ENCODE measurements at regions not wholly inside any gene's neighbourhood (a gene's known extent, or its start where the extent isn't known, plus 50 kb on each side); places are given as distances from the start of the nearest gene placed in this dataset.

DNA sequence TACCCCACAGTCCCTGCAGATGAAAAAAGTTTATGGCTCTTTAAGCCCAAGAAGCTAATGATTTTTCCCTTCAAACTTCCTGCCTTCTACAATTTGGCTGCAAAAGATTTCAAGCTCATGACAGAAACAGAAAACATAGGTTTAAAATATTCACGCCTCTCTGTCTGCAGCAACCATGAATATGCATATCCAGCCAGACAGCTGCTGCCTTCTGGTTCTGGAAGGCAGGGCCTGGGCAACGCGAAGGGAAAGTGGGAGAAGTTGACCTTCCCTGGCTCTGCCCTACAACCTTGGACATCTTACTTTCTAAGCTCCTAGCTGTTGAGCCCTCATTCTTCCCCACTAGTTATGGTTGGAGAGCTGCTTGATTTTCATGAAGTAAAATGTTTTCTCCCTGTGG is 64.8 kb upstream of the CLINT1 start:
- no peak for DNase-seq

DNA sequence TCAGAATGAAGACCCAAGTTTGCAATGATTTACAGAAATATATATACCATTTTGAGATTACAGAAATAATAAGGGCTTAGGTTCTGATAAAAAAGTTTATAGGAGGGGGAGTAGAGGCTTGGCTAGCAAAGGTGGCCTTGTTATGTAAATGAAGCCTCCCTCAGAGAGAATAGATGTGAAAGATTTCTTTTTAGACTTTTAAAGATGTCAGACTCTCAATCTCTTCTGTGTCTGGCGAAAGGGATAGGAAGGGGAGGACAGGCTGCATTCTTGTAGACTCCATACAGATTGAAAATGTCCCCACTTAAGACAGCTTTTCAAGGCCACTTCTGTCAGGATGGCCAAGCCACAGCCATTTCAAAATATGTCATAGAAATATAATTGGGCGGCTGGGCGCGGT is 63.1 kb upstream of the CLINT1 start:
- no peak for DNase-seq

DNA sequence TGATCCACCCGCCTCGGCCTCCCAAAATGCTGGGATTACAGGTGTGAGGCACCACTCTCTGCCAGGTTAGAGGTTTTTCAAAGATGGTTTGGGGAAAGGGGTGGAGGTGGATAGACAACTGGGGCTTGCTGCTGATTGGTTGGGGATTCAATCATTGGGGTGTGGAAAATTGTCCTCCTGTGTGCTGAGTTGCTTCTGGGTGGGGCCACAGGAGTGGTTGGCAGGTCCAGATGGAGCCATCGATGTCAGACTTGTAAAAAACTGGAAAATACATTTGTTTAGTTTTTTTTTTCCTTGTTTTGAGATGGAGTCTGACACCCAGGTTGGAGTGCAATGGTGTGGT is 61.9 kb upstream of the CLINT1 start:
- no peak for DNase-seq

DNA sequence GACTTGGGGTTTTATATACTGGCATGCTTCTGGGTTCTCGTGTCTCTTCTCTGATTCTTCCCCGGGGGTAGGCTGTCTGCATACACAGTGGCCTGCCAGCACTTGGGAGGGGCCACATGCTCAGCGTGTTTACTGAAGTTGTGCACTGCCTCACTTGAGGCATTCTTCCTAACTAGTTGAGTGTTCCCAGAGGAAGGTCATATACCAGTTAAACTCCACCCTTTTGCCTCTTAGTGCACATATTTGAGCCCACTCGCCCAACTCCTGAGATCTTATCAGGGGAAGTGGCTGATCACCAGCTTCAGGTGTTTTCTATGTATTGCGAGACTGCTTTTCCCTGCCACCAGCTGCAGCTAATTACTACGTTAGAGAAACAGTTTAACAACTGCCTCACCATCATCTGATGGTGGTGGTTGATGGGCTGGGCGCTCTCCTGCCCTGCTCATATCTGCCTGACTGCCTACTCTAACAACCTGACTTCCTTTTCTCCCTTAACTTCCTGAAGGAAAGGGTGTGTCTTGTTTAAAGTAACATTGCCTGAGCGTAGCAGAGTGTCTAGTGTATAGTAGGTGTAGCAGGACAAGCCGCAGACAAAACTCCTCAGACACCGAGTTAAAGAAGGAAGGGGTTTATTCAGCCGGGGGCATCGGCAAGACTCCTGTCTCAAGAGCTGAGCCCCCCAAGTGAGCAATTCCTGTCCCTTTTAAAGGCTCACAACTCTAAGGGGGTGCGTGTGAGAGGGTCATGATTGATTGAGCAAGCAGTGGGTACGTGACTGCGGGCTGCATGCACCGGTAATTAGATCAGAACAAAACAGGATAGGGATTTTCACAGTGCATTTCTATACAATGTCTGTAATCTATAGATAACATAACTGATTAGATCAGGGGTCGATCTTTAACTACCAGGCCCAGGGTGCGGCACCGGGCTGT is 60.1 kb upstream of the CLINT1 start:
- peak; percentile 53 for DNase-seq

DNA sequence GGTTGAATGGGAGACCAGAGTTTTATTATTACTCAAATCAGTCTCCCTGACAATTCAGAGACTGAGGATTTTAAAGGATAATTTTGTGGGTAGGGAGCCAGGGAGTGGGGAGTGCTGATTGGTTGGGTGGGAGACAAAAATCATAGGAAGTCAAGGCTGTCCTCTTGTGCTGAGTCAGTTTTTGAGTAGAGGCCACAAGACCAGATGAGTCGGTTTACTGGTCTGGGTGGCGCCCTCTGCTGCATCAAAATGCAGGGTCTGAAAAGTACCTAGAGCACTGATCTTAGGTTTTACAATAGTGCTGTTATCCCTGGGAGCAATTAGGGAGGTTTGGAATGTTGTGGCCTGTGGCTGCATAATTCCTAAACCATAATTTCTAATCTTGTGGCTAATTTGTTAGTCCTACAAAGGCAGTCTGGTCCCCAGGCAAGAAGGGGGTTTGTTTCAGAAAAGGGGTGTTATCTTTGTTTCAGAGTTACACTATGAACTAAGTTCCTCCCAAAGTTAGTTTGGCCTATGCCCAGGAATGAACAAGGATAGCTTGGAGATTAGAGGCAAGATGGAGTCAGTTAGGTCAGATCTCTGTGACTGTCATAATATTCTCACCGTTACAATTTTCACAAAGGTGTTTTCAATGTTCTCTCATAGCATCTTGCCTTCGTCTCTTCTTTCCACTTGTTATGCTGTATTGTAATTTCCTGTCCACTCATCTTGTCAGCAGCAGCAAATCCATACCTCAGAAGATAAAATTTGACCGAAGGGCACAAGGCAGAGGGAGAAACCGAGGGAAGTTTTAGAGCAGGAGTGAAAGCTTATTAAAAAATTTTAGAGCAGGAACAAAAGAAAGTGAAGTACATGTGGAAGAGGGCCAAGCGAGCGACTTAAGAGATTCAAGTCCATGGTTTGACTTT is 59.2 kb upstream of the CLINT1 start:
- DNase-seq = peak; percentile 80

DNA sequence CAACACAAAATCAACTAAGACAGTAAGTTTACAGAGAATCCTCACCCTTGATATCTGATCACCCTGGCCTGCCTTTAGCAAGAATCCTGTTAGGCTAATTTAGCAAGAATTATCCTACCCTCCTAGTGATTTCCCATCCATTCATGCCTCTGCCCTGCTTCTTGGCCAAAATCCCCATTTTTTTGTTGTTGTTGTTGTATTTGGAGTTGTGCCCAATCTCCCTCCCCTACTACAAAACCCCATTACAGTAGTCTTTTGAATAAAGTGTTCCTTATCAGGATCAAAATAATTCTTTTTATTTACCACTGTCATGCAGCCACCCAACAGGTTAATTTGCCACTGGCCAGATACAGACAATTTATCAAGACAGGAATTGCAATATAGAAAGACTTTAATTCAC is 58.5 kb upstream of the CLINT1 start:
- DNase-seq = no peak

DNA sequence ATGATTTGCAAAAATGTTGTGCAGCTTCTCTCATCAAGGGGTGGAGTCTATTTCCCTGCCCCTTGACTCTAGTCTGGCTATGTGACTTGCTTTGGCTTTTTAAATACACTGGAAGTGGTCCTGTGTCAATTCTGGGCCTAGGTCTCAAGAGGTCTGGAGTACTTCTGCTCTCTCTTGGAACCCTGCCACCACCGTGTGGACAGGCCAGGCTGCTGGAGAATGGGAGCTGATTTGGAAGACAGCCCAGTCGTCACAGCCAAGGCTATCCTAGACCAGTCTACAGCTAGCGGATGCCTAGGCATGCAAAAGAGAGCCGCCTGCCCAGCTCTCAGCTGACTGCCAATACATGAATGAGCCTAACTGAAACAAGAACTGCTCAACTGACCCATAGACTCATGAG is 56.7 kb upstream of the CLINT1 start:
- DNase-seq = no peak

DNA sequence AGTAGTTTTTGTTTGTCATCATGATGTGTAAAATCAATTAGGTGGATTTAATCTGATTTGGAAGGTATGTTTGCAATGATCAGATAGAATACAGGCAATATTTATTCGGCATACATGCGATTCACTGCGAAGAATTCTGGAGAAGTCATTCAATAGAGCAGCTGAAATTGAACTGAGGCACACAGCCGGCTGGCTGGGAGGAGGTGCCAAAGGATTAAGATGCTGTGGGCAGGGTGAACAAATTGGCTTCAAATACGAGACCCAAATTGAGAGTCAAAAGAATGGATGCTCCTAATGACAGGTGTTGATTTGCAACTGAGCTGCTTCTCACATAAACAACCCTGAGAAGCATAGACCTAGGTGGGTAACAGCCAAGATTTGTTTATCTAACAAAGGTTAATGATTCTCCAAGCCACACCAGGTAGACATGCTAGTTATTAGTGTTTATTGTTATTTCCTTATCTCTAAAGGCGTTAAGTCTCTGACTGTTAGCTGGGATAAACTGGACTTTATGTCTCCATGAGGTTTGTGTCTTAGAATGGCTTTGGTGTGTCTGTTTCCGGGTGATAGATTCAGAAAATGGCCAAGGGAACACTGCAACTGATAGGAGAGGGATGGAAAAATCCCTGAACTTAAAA is 55.3 kb upstream of the CLINT1 start:
- DNase-seq = no peak

DNA sequence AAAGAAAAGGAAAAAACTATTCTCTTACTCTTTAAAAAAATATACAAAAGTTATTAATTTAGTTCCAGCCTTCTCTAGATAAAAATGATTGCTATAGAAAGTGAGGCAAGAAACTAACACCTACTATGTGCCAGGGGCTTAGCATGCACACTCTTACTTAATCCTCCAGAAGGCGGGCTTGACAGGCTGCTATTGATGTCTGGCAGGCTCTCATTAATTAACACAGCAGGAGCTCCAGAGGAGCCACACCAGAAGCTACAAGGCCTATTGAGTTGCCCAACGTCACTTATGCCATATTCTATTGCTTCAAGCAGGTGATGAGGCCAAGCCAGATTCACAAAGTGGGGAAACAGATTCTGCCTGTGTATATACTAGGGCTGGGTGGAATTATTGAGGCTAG is 54.6 kb upstream of the CLINT1 start:
- no peak for DNase-seq

DNA sequence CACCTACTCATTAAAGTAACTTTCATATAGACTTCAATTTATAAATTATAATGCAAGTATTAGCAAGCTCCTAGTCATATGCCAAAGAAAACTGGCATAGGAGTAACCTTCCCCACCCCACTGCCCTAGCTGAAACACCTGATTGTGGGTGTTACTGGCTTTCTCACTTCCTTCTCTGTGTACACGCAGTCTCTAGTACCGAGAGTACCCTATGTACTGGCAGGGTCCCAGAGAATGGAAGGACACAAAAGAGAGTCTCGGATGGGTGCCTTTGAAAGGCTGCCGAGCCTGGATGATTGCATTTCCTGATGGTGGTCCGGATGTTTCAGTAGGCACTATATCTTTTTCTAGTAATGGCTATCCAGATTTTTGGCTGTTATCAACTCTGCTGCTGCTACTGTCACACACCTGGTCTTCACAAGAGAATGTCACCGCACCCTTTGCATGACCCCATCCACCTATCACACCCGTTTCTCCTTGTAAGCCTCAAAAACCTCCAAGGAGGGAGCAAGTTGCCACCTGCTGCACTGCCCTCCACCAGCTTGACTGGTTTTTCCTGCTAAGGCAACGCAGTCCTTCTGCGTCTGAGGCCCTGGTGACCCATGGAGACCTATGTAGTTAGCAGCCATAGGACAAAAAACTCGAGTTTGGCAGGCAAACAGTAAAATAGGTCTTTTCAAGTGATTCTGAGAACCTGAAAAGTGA is 53.8 kb upstream of the CLINT1 start:
- no peak for DNase-seq

DNA sequence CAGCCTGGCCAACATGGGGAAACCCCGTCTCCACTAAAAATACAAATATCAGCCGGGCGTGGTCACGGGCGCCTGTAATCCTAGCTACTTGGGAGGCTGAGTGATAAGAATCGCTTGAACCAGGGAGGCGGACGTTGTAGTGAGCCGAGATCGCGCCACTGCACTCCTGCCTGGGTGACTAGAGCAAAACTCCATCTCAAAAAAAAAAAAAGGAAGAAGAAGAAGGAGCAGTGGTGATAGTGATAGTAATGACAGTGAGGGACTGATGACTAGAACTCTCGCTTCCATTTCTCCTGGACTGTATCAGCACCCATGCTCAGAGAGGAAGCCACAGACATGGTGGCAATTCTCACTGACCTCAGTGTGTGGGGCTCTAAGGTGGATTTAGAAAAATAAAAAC is 52.6 kb upstream of the CLINT1 start:
- DNase-seq = no peak
